ENCODE measurements at regions not wholly inside any gene's neighbourhood (a gene's known extent, or its start where the extent isn't known, plus 50 kb on each side); places are given as distances from the start of the nearest gene placed in this dataset.
"Not testable (repeated sequence)": the region's sequence is repeated elsewhere in the genome, so short reads cannot be mapped to it uniquely, and the experiment has no call there.

DNA sequence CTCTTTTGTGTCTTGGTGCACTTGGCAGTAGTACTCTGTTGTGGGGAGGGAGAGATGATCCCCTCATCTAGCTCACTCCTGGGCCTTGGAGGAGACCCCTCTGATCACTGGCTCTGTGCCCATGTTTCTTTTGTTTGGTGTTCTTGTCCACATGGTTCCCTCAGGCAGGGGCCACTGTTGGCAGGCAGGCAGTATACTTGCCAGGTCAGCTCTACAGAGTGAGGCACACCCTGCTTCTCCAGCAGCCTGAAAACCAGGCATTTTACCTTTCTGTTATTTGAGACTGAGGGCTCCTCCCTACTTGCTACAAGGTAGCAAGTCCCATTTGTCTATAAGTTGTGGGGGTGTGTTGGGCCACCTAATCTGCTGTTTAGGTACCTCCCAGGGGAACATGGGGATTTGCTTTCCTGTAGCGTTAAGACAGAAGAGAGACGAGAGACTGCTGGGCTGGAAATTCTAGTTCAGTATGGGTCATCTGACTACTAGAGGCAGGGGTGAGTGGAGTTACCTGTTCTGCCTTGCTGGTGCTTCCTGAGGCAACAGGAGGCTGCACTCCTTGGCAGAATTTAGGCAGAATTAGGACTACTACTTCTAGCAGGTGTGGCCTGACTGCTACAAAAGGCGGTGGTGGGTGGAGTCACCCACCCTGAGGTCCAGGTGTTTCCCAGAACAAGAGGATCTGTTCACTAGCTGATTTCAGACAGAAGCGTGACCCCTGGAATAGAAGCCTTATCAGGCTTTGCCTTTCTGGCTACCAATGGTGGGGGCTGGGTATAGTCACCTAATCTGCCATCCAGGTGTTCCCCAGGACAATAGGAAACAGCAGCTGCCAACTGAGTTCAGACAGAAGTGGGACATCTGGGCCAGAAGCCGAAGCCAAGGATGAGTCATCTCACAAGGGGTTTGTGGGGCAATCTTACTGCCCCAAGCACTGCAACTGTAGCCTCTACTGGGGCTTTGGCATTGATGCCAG is 843.0 kb upstream of the ATXN8OS start:
- WGBS = 57% methylated on average over 5 of the region's 5 CpGs
- no peak overlapping the region for H3K4me3 ChIP-seq
- intact Hi-C loops (cut with DNase I) = no loop called here
- H3K4me1 ChIP-seq (replicated peaks) = no peaks in the 10 kb centered on the region
- H3K27me3 ChIP-seq (replicated peaks; ENCODE audit: insufficient read depth) = no peaks in the 10 kb centered on the region
- no peaks in the 10 kb centered on the region for H3K36me3 ChIP-seq
- H3K27ac ChIP-seq = no peak overlapping the region
- DNase-seq (ENCODE audit: low spot score) = no peak
- TF ChIP-seq, protein P1, sequence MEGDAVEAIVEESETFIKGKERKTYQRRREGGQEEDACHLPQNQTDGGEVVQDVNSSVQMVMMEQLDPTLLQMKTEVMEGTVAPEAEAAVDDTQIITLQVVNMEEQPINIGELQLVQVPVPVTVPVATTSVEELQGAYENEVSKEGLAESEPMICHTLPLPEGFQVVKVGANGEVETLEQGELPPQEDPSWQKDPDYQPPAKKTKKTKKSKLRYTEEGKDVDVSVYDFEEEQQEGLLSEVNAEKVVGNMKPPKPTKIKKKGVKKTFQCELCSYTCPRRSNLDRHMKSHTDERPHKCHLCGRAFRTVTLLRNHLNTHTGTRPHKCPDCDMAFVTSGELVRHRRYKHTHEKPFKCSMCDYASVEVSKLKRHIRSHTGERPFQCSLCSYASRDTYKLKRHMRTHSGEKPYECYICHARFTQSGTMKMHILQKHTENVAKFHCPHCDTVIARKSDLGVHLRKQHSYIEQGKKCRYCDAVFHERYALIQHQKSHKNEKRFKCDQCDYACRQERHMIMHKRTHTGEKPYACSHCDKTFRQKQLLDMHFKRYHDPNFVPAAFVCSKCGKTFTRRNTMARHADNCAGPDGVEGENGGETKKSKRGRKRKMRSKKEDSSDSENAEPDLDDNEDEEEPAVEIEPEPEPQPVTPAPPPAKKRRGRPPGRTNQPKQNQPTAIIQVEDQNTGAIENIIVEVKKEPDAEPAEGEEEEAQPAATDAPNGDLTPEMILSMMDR (IDR thresholded peaks at IDR 0.05) = no peak
- TF ChIP-seq POLR2AphosphoS5 (IDR thresholded peaks at IDR 0.05) (no peak), POLR2A (IDR thresholded peaks at IDR 0.05) (no peak)
- H3K9me3 ChIP-seq = no peaks in the 10 kb centered on the region

DNA sequence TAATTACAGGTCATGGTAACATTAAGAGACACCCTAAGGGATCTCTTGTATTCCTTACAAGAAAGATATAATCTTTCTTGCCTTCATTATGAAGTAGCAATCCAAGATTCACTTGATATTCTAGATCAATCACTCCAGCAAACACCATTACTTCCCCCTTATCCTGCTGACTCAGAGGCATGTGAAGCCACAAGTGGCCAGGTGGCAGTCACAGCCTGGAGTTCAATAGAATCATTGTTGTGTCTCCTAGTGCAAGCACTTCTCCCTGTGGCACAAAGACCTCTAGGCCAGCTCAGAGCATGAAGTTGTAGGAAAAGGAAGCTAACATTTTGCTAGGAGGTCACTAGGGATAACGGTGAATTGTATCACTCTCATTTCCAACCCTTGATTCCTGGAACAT is 864.3 kb upstream of the ATXN8OS start:
- DNase-seq (ENCODE audit: low spot score) = no peak
- H3K27ac ChIP-seq = no peak overlapping the region
- H3K9me3 ChIP-seq = no peaks in the 10 kb centered on the region
- H3K4me3 ChIP-seq = no peak overlapping the region
- intact Hi-C loops (cut with DNase I) = no loop called here
- no peak for TF ChIP-seq POLR2A (IDR thresholded peaks at IDR 0.05)
- TF ChIP-seq, protein P1 (IDR thresholded peaks at IDR 0.05) = no peak
- TF ChIP-seq POLR2AphosphoS5 (IDR thresholded peaks at IDR 0.05) = no peak
- H3K4me1 ChIP-seq (replicated peaks) = no peaks in the 10 kb centered on the region
- WGBS = 88% methylated on average over 1 of the region's 1 CpG
- H3K27me3 ChIP-seq (replicated peaks; ENCODE audit: insufficient read depth) = no peaks in the 10 kb centered on the region
- no peaks in the 10 kb centered on the region for H3K36me3 ChIP-seq

DNA sequence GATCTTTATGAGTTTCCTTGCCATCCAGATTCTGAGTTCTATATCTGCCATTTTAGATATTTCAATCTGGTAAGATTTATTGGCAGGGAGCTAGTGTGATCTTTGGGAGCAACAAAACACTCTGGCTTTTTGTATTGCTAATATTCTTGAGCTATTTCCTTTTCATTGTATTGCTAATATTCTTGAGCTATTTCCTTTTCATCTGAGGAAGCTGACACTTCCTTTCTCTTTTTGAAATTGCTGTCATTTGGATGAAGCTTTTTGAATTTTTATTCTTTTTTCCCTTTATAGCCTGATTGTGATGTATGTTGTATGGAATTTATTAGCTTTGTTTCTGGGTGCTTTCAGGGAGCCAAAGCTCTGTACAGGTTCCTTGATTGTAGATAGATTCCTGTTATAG is 873.5 kb upstream of the ATXN8OS start:
- Histone ChIP-seq H3K4me3 (no peak overlapping the region), H3K36me3 (no peaks in the 10 kb centered on the region), H3K27ac (no peak overlapping the region), H3K27me3 (replicated peaks; ENCODE audit: insufficient read depth) (no peaks in the 10 kb centered on the region), H3K9me3 (no peaks in the 10 kb centered on the region), H3K4me1 (replicated peaks) (no peaks in the 10 kb centered on the region)
- intact Hi-C loops (cut with DNase I) = no loop called here
- DNase-seq (ENCODE audit: low spot score) = no peak
- no peak for TF ChIP-seq POLR2A (IDR thresholded peaks at IDR 0.05)
- TF ChIP-seq, protein P1 (IDR thresholded peaks at IDR 0.05) = no peak
- no peak for TF ChIP-seq POLR2AphosphoS5 (IDR thresholded peaks at IDR 0.05)

DNA sequence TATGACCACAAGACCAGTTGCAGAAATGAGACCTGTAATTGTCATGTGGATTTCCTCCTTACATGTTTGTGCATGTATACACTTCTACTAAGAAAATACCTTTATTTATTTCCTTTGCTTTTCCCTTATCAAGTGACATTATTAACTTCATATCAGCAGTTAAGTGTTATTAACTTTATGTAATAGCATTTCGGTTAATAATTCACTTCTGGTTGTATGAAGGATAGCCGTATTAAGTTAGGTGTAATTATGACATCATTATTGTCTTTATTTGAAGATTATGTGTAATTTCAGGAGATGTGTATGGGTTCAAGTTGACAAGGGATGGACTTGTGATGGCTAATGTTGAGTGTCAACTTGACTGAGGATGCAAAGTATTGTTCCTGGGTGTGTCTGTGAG is 881.2 kb upstream of the ATXN8OS start:
- H3K27me3 ChIP-seq (replicated peaks; ENCODE audit: insufficient read depth) = no peaks in the 10 kb centered on the region
- no peak overlapping the region for H3K27ac ChIP-seq
- intact Hi-C loops (cut with DNase I) = no loop called here
- no peaks in the 10 kb centered on the region for H3K9me3 ChIP-seq
- no peak overlapping the region for H3K4me3 ChIP-seq
- TF ChIP-seq, protein P1 (IDR thresholded peaks at IDR 0.05) = no peak
- TF ChIP-seq POLR2AphosphoS5 (IDR thresholded peaks at IDR 0.05) (no peak), POLR2A (IDR thresholded peaks at IDR 0.05) (no peak)
- no peaks in the 10 kb centered on the region for H3K4me1 ChIP-seq (replicated peaks)
- DNase-seq (ENCODE audit: low spot score) = no peak
- H3K36me3 ChIP-seq = no peaks in the 10 kb centered on the region
- 82% methylated on average over 2 of the region's 2 CpGs for WGBS

DNA sequence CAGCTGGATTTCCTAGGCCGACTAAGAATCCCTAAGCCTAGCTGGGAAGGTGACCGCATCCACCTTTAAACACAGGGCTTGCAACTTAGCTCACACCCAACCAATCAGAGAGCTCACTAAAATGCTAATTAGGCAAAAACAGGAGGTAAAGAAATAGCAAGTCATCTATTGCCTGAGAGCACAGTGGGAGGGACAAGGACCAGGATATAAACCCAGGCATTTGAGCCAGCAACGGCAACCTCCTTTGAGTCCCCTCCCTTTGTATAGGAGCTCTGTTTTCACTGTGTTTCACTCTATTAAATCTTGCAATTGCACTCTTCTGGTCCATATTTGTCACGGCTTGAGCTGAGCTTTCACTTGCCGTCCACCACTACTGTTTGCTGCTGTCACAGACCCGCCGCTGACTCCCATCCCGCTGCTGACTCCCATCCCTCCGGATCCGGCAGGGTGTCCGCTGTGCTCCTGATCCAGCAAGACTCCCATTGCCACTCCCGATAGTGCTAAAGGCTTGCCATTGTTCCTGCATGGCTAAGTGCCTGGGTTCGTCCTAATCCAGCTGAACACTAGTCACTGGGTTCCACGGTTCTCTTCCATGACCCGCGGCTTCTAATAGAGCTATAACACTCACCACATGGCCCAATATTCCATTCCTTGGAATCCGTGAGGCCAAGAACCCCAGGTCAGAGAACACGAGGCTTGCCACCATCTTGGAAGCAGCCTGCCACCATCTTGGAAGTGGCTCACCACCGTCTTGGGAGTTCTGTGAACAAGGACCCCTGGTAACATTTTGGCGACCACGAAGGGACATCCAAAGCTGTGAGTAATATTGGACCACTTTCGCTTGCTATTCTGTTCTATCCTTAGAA is 885.8 kb upstream of the ATXN8OS start:
- H3K4me3 ChIP-seq; H3K27ac ChIP-seq; DNase-seq (ENCODE audit: low spot score); H3K9me3 ChIP-seq; intact Hi-C loops (cut with DNase I); H3K27me3 ChIP-seq (replicated peaks; ENCODE audit: insufficient read depth); H3K4me1 ChIP-seq (replicated peaks); H3K36me3 ChIP-seq: not testable (repeated sequence)
- WGBS = 95% methylated on average over 22 of the region's 22 CpGs
